Neural cell (in vitro differentiated cells): ENCODE measurements at regions not wholly inside any gene's neighbourhood (a gene's known extent, or its start where the extent isn't known, plus 50 kb on each side); places are given as distances from the start of the nearest gene placed in this dataset.
A peak's percentile ranks its signal among the peaks of the same experiment; 100 is the strongest.

Experiments
- H2AFZ ChIP-seq: fragments of 200-600, 300-800 bp; sonication (generic), shearing (Covaris generic); 2 replicates; pipeline ENCODE4 v1.6.0; 2014; ENCODE audit warnings: low read depth, mild to moderate bottlenecking, antibody characterized with exemption, low read length, moderate library complexity
- H3F3A ChIP-seq: fragments of 200-600 bp; shearing (Covaris generic); 2 replicates; pipeline ENCODE4 v1.6.1; 2016; ENCODE audit warnings: mild to moderate bottlenecking, moderate library complexity, mixed read lengths, antibody characterized with exemption, low read length; ENCODE audit not compliant: insufficient read depth, poor library complexity, severe bottlenecking
- H3K27ac ChIP-seq: fragments of 200-600, 300-800 bp; sonication (generic), shearing (Covaris generic); 2 replicates; pipeline ENCODE4 v1.5.1; 2014; ENCODE audit warnings: mild to moderate bottlenecking, low read length, moderate library complexity
- H3K27me3 ChIP-seq: fragments of 300-800, 200-600 bp; sonication (generic), shearing (Covaris generic); 2 replicates; pipeline ENCODE4 v1.6.0; 2014; ENCODE audit warnings: mild to moderate bottlenecking, low read depth, low read length, moderate library complexity; ENCODE audit not compliant: insufficient read depth
- H3K36me3 ChIP-seq: fragments of 300-800, 200-600 bp; sonication (generic), shearing (Covaris generic); 2 replicates; pipeline ENCODE4 v1.5.1; 2014; ENCODE audit warnings: mild to moderate bottlenecking, antibody characterized with exemption, low read length, moderate library complexity; ENCODE audit not compliant: insufficient read depth
- H3K4me2 ChIP-seq: fragments of 300-800, 200-600 bp; sonication (generic), shearing (Covaris generic); 2 replicates; pipeline ENCODE4 v1.6.0; 2014; ENCODE audit warnings: mild to moderate bottlenecking, low read length
- H3K4me3 ChIP-seq: fragments of 300-800, 200-600 bp; sonication (generic), shearing (Covaris generic); 2 replicates; pipeline ENCODE4 v1.5.1; 2014; ENCODE audit warnings: mild to moderate bottlenecking, low read length, moderate library complexity
- H3K79me2 ChIP-seq: fragments of 200-600 bp; shearing (Covaris generic); replicated peaks from 2 replicates; pipeline ENCODE4 v1.6.0; 2014; ENCODE audit warnings: mild to moderate bottlenecking, low read length, moderate library complexity; ENCODE audit not compliant: insufficient read depth
- H3K9ac ChIP-seq: fragments of 300-800, 200-600 bp; sonication (generic), shearing (Covaris generic); 2 replicates; pipeline ENCODE4 v1.6.1; 2016; ENCODE audit warnings: mild to moderate bottlenecking, low read length, mixed read lengths
- H3K9me2 ChIP-seq: fragments of 200-600 bp; shearing (Covaris generic); 2 replicates; pipeline ENCODE4 v1.6.1; 2016; ENCODE audit warnings: mild to moderate bottlenecking, low read length, mixed read lengths; ENCODE audit not compliant: insufficient read depth
- H3K9me3 ChIP-seq: fragments of 200-600, 300-800 bp; sonication (generic), shearing (Covaris generic); 2 replicates; pipeline ENCODE4 v1.6.1; 2016; ENCODE audit warnings: mild to moderate bottlenecking, mixed run types, low read length, moderate library complexity, mixed read lengths
- H4K20me1 ChIP-seq: fragments of 200-600 bp; shearing (Covaris generic); 2 replicates; pipeline ENCODE4 v1.6.1; 2016; ENCODE audit warnings: mild to moderate bottlenecking, mixed run types; ENCODE audit not compliant: insufficient read depth
- CTCF ChIP-seq: fragments of 450-650 bp; IDR thresholded peaks from 2 replicates; pipeline ENCODE4 v1.5.1; 2014; ENCODE audit warnings: antibody characterized with exemption, mild to moderate bottlenecking, moderate library complexity; ENCODE audit not compliant: poor library complexity, severe bottlenecking
- EP300 ChIP-seq: fragments of 450-650 bp; conservative IDR thresholded peaks from 2 replicates; pipeline ENCODE4 v1.6.1; 2014; ENCODE audit warnings: antibody characterized with exemption, mild to moderate bottlenecking, moderate library complexity; ENCODE audit not compliant: poor library complexity, severe bottlenecking
- EZH2 ChIP-seq: fragments of 200-600, 300-800 bp; shearing (Covaris generic), sonication (generic); IDR thresholded peaks from 2 replicates; pipeline ENCODE4 v1.6.1; 2014; ENCODE audit warnings: antibody characterized with exemption, low read length, borderline replicate concordance, mild to moderate bottlenecking; ENCODE audit not compliant: insufficient read depth, poor library complexity, severe bottlenecking
- MXI1 ChIP-seq: fragments of 450-650 bp; conservative IDR thresholded peaks from 2 replicates; pipeline ENCODE4 v1.6.1; 2014; ENCODE audit warnings: antibody characterized with exemption, mild to moderate bottlenecking; ENCODE audit not compliant: poor library complexity, severe bottlenecking
- POLR2AphosphoS5 ChIP-seq: IDR thresholded peaks from 2 replicates; pipeline ENCODE4 v1.6.1; 2012
- RAD21 ChIP-seq: fragments of 450-650 bp; conservative IDR thresholded peaks from 2 replicates; pipeline ENCODE4 v1.6.1; 2014; ENCODE audit warnings: antibody characterized with exemption, mild to moderate bottlenecking, moderate library complexity
- REST ChIP-seq: IDR thresholded peaks from 2 replicates; pipeline ENCODE4 v1.6.1; 2012; ENCODE audit warnings: borderline replicate concordance
- SMC3 ChIP-seq: fragments of 450-650 bp; conservative IDR thresholded peaks from 2 replicates; pipeline ENCODE4 v1.6.1; 2014; ENCODE audit warnings: antibody characterized with exemption, mild to moderate bottlenecking, moderate library complexity; ENCODE audit not compliant: poor library complexity
- TAF1 ChIP-seq: IDR thresholded peaks from 2 replicates; pipeline ENCODE4 v1.6.1; 2012; ENCODE audit warnings: low read depth

- H3K79me2 ChIP-seq, result no peaks in the 10 kb centered on the region
- no peak overlapping the region for H3K4me2 ChIP-seq
- no peaks in the 10 kb centered on the region for H3K27me3 ChIP-seq
- TF ChIP-seq SMC3 (no peak), EP300 (no peak), MXI1 (no peak), CTCF (no peak), REST (no peak), RAD21 (no peak)
- no peaks in the 10 kb centered on the region for H3K9me2 ChIP-seq
- no peak overlapping the region for H3K4me3 ChIP-seq
- no peak overlapping the region for H3K27ac ChIP-seq
- H3K9ac ChIP-seq, result no peak overlapping the region
- H3K36me3 ChIP-seq, result no peaks in the 10 kb centered on the region
- no peaks in the 10 kb centered on the region for H4K20me1 ChIP-seq
- no peaks in the 10 kb centered on the region for H3F3A ChIP-seq
- no peak overlapping the region for H2AFZ ChIP-seq
- H3K9me3 ChIP-seq, result no peaks in the 10 kb centered on the region
Measured at GRCh38 chr13:89307278-89307677, 1636.1 kb downstream of the SLITRK5 start.

GRCh38 chr13:89310943-89311672 lies 1639.9 kb downstream of the SLITRK5 start:
- H3F3A ChIP-seq, result no peaks in the 10 kb centered on the region
- no peaks in the 10 kb centered on the region for H4K20me1 ChIP-seq
- no peaks in the 10 kb centered on the region for H3K36me3 ChIP-seq
- H3K27ac ChIP-seq, result no peak overlapping the region
- H3K4me3 ChIP-seq, result peak overlapping the region; percentile 2
- H2AFZ ChIP-seq, result no peak overlapping the region
- H3K27me3 ChIP-seq, result no peaks in the 10 kb centered on the region
- H3K79me2 ChIP-seq, result no peaks in the 10 kb centered on the region
- no peak for TF ChIP-seq SMC3
- TF ChIP-seq POLR2AphosphoS5, result no peak
- TF ChIP-seq TAF1, result no peak
- TF ChIP-seq EZH2, result no peak
- no peak for TF ChIP-seq RAD21
- H3K9me2 ChIP-seq, result no peaks in the 10 kb centered on the region
- H3K9me3 ChIP-seq, result no peaks in the 10 kb centered on the region
- H3K9ac ChIP-seq, result no peak overlapping the region
- no peak overlapping the region for H3K4me2 ChIP-seq

- Histone ChIP-seq H3K4me3 (no peak overlapping the region), H4K20me1 (no peaks in the 10 kb centered on the region), H3K4me2 (no peak overlapping the region), H3K79me2 (no peaks in the 10 kb centered on the region), H2AFZ (no peak overlapping the region), H3F3A (no peaks in the 10 kb centered on the region), H3K9me2 (no peaks in the 10 kb centered on the region), H3K9ac (no peak overlapping the region), H3K9me3 (no peaks in the 10 kb centered on the region), H3K27me3 (no peaks in the 10 kb centered on the region), H3K27ac (no peak overlapping the region), H3K36me3 (no peaks in the 10 kb centered on the region)
- TF ChIP-seq CTCF, result no peak
Measured at GRCh38 chr13:89315287-89315686, 1644.1 kb downstream of the SLITRK5 start.
